ENCODE measurements at regions not wholly inside any gene's neighbourhood (a gene's known extent, or its start where the extent isn't known, plus 50 kb on each side); places are given as distances from the start of the nearest gene placed in this dataset.
"Not testable (repeated sequence)": the region's sequence is repeated elsewhere in the genome, so short reads cannot be mapped to it uniquely, and the experiment has no call there.

DNA sequence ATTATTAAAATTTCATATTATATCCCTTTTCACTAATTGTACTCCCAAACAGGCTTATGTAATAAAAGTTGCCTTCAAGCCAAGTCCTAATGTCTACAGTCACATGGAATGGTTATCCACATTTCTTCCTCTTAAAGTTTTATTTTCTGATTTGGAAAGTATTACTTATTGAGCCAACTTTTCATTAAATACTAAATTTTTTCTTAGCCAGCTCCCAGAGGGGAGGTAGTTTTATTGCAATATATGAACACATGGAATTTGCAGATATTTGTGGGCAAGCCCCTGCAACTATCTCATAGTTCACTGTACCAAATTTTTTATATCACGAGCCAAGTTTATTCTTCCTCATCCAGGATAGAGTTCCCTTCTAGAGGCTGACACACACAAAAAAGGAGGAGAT is 332.8 kb upstream of the PTGER4 start:
- DNase-seq = no peak

DNA sequence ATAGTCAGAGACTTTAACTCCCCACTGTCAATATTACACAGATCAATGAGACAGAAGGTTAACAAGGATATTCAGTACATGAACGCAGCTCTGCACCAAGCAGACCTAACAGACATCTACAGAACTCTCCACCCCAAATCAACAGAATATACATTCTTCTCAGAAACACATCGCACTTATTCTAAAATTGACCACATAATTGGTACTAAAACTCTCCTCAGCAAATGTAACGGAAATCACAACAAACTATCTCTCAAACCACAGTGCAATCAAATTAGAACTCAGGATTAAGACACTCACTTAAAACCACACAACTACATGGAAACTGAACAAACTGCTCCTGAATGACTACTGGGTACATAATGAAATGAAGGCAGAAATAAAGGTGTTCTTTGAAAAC is 341.3 kb upstream of the PTGER4 start:
- DNase-seq = not testable (repeated sequence)

DNA sequence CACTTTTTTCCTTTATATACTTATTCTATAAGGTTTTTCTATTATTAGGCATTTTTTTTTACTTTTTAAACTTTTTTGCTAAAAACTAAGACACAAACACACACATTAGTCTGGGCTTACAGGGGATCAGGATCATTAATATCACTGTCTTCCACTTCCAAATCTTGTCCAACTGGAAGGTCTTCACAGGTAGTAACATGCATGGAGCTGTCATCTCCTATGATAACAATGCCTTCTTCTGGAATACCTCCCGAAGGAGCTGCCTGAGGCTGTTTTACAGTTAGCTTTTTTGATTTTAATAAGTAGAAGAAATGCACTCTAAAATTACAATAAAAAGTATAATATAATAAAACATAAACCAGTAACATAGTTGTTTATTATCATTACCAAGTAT is 345.5 kb upstream of the PTGER4 start:
- no peak for DNase-seq

DNA sequence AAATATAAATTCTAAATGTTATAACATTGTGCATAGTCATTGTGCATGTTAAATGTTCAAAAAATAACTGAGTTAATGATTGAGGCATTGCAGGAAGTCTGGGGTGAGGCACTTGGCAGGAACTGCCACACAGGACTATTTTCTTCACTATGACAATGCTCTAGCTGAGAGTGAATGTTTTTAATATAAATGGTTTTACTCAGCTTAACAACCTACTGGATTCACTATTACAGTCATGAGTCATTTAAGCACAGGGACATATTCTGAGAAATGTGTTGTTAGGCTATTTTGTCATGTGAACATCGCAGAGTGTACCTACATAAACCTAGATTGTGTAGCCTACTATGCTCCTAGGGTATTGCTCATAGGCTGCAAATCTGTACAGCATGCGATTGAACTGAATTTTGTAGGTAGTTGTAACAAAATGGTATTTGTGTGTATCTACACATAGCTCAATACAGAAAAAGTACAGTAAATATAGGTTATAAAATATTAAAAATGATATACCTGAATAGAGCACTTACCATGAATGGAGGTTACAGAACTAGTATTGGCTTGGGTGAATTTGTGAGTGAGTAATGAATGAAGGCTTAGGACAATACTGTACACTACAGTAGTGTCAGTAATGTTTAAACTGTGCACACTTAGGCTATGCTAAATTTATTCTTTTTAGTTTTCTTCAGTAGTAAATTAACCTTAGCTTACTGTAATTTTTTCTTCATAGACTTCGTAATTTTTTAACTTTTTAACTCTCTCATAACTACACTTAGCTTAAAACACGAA is 346.1 kb upstream of the PTGER4 start:
- no peak for DNase-seq

DNA sequence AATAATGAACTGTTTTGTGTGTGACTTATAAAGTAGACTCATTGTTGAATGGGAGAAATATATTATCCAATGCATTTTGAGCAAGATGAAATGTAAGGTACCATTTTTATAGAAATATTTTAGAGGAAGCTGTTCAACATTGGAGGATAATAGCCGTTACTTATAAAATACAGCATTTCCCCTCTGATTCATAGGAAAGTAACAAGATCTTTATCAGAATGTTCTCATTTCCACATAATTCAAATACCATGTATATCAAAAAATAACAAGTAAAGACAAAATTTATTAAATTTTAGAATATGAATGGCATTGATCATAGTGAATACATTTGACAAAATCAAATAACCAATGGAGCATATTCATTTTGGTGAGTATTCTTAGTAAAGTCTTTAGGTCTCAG is 346.7 kb upstream of the PTGER4 start:
- DNase-seq = peak; percentile 7

DNA sequence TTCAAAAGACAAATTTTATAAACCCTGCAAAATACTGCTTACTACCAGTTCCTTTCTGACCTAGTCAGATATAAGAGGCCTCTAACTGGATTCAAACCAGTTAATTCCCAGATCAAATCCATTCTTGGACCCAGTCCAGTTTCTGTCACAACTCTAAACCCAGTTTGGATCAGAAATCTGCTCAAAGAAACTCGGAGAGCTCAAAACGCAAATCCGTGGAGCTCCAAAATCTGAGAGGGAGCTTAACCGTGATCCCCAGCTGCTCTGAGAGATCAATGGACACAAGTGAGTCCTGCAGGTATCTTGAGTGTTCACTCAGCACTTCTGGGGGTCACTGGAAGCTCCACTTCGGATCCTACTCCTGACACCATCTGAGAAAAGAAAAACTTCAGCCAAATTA is 348.1 kb upstream of the PTGER4 start:
- DNase-seq = no peak

DNA sequence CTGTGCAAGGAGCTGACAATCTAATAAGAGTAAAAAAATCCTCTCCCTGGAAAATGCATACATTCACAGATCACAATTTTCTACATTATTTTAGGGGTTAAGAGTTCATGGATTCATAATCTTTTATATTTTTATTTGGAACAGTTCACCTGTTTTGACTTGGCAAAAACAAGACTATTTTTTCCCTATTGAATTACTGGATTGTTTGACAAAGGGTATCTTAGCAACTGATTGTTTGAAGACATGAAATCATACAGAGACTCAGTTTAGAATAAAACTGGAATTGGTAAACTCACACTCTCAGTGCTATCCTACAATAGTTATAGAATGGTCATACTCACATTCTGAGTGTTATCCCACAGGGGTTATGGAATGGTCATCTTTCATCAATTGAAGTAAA is 358.2 kb upstream of the PTGER4 start:
- no peak for DNase-seq

DNA sequence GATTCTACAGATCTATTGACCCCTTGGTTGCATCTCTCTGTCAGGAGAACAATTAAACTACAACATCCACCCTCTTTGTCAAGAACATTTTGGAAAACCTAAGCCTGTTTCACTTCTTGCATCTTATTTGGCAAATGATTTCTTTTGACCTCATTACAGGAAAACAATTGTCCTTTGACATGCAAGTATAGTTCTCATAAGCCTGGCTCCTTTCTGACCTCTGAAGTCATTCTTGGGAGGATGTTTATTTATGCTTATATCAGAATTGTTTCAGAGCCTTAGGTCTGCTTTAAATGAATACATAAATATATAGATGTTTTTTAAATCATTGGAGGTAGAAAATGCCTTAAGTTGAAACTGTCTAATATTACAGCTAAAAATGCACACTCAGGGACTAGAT is 361.3 kb upstream of the PTGER4 start:
- no peak for DNase-seq

DNA sequence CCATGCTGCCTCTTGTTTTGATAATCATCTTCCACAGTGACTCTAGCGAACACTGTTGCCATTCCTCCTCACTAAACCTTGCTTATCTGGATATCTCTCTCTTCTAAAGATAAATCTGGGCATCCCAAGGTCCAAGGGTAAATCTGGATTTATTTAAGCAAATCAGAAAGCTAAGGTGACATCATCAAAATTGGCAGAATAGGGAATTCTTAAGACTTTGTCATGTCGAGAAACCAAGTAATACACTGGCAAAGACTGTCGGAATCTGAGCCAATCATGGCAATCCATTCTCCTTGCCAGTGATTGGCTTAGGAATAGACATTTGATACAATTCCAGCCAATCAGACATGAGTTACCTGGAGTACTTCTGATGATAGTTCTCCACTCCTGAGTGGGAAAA is 362.7 kb upstream of the PTGER4 start:
- no peak for DNase-seq

DNA sequence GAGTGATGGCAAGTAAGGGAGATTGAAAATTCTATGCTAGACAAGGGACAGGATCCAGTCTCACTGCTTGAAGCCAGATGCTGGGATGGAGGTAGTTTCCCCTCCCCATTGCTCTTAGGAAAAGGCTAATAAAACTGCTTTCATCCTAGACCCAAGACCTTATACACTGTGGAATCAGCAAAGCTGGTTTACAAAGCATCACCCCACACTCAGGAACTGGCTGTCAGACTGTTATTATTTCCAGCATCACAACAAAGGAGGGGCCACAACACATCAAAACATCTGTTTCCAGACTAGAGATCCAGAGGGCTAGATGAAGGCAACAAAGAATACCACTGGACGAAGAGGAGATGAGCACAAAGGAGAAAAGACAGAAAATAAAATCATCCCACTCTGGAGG is 364.6 kb upstream of the PTGER4 start:
- no peak for DNase-seq

DNA sequence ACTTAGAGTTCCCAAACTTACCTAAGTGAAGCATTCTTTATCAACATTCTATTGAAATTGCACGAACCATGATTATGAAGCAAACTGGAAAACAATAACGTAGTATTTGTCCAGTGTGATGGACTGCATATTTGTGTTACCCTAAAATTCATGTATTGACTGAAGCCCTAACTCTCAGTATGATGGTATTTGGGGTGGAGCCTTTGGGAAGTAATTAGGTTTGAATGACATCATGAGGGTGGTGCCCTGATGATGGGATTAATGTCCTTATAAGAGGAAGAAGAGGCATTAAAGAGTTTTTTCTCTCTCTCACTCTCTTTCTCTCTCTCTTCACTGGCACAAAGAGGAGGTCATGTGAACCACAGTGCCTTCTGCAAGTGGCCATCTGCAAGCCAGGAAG is 365.4 kb upstream of the PTGER4 start:
- DNase-seq = no peak

DNA sequence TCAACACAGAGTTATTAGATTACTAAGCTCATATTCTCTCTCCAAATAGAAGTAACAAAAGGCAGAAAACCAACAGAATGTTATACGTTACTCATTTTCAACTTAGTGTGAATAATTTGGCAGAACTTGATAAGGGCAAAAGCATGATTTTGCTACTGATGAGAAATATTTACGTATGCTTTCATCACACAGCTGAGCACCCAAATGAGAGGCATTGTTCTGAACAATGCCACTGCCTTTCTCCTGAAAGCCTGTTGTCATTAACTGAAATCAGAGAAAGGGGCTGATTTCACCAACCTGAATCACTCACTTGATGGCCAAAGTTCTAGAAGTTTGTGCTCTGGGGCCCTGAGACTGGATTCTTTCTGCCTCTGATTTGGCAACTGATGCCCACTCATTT is 367.5 kb upstream of the PTGER4 start:
- no peak for DNase-seq

DNA sequence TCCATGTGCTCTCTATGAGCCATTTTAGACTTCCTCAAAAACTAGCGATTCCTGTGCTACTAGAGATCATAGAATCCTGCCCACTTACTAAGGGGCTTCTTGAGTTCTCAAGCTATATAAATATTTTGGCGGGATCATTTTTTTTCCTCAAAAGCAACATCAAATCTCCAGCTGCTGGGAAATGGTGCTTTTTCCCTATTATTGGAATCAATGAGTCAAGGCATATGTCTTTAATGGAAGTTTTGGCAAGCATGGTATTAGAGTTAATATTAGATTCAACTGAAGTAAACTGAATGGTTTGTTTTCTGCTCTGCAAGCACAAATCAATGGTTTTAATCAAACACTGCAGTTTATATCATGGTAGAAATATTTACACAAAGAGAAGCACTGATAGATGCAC is 369.9 kb upstream of the PTGER4 start:
- DNase-seq = no peak

DNA sequence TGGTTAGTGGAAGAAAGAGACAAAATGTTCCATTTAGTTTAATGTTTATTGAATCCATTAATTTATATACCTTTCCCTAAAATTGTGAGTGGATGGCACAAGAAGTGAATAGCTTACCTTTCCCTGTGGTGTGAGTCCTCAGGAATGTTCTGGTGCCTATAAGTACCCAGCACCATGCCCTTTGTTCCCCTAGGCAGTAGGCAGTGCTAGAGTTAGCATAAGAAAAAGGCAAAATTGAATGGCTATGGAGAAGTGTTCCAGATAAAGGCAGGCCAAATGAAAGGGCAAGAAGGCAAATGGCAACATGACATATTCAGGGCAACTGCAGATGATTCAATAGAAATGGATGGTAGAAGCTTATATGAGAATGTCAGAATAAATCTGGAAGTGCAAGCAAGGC is 370.8 kb upstream of the PTGER4 start:
- DNase-seq = no peak

DNA sequence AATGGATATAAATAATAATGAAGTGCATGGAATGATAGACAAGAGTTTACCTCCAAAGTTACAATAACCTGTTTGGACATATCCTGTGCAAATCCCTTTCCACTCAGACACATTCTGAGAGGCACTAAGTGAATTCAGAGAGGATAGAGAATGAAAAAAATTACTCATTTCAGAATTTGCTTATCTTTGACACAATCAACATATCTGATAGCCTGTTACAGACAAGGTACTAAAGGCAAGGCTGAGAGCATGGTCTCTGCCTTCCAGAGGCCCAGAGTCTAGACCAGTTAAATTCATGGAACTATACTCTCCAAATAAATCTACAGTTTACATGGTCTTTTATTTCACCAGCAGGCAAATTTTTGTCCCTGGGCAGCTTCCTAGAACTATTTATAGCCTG is 371.8 kb upstream of the PTGER4 start:
- no peak for DNase-seq

DNA sequence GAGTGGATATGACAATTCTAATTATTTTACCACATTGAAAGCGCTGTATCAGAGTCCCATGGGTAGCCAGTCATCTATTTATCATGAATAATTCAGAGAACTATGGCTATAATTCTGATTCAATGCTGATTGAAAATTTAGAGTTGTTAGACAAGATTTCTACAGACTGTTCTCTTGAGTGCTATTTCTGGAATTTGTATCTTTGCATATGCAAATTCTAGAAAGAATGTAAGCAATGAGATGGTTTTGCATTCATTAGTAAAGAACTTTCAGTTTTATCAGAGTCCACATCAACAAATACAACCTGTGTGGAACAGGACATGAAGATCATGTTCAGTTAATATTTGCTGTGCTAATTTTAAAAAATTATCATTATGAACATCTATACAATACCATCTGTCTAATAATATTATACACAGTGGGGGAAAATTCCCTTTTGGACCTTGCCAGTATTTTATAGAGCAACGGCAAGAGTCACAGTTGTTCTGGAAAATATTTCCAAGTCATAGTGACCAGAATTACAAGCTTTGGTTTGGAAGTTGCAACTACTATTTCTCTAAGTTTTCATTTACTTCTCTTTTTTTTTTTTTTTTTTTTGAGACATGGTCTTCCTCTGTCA is 372.7 kb upstream of the PTGER4 start:
- no peak for DNase-seq

DNA sequence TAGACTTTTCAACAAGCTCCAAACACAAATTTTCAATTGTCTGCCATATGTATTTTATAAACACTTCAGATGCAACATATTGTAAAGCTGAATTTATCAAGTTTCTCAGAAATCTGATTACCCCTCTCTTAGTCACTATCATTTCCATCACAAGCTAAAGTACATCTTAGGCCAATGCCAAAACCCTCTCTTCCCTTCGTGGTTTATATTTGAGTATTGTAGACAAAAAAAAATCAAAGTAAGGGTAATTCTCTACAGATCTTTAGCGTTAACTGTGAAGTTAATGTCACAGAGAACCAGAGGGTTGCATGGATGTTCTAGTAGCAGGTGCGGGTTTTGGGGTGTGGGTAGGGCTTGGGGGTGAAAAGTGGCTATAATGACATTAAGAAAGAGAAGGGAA is 387.7 kb upstream of the PTGER4 start:
- DNase-seq = no peak

DNA sequence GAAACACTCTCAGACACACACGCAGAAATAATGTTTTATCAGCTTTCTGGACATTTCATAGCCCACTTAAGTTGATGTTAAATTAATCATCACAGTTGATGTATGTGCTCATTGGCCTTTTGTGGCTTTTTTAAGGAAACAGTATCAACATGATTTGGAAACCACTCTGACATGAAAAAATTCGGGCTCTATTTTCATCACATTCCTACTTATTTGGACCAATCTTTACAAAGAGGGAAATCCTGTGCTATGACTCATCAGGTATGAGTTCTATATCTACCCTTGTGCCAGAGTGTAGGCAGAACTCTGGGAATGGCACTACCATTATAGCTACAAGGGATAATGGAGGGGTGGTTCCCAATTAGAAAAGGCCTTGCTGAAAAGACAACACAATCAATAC is 388.4 kb upstream of the PTGER4 start:
- no peak for DNase-seq

DNA sequence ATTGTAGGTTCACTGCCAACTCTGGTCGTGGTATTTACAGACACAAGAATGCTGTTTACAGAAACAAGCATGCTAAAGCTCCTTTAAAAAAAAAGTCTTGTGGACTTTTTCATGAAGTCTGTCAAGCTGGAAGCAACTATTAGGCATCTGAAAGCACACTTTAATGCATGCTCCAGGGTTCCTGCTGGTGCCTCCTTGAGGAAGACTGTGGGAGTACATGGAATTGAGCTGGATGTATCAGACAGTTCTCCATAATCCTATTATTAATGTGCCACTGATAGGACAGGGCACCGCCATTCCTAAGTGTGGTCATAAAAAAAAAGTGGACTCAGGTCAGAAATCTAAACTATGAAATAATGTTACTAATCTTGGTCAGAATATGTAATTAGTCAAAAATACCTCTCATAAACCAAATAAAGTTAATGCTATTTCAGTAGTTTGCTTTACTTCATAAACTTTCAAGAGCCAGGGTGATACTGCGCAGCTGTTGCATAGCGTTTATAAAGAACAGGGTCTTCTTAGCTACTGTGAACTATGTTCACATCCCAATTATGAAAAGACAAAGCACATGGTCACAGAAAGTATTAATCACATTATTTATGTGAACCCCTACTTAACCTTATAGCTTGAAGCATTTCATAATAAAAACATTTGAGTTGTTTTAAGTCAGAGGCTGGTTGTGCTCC is 390.8 kb upstream of the PTGER4 start:
- DNase-seq = no peak

DNA sequence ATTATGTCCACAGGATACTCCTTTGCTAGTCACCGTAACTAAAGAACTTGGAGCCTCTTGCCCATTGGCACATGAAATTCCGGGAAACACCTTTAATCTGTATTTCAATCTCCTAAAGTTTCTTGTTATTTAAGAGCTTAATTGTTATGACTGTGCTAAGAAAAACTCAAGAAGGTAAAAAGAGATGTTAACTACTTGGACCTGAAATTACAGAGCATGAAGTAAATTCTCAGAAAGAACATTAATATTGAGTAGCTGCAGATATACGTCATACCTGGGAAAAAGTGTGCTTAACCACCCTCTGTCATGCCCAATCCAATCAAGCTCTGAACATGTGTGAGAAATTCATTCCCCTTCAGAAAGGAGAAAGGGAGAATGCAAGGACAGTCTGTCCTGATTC is 394.9 kb upstream of the PTGER4 start:
- DNase-seq = no peak

DNA sequence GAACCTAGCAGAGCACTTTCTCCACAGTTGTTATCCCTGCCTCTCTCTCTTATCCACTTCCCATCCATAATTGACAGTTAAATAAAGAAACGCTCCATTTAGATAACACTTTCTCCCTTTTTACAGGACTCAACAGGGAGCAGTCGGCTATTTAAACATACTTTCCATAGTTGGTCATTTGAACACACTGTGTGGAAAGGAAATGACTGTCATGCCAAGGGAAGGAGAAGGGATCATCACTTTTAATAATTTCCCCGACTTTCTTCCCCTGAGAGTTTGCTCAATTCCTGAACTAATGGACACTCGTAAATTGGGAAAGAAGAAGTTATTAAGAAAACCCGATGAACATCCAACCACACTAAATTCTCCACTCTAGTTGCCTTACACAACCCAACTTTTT is 400.8 kb upstream of the PTGER4 start:
- no peak for DNase-seq

DNA sequence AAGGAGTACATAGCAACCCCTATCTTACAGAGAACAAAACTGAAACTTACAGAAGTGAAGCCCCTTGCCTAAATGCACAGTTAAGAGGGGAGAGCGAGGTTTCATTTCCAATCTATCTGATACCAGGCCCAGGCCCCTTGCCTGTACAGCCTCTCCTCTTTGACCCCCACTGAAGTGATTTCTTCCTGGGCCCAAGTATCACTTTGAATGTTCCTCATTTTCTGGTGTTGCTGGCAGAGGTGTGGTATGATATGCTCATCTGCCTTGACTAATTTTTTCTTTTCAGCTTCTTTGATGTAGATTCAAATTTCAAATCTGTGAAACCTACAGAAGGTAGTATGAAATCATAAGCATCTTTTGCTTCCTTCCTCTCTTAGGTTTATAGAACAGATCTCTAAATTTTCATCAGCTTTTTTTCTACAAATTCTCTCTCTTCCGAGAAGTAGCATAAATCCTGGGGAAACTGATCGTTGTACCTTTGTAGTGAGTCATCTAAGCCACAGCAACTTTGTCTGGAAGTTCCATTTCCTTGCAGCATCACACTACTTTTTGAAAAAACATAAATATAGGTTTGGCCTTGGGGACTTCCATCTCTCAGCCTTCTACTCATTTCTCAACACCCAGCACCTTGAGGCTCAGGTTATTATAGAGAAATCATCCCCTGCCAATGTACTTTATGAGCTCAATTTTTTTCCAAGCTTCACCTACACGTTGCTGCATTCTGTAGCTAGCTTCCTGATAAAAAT is 402.4 kb upstream of the PTGER4 start:
- DNase-seq = no peak

DNA sequence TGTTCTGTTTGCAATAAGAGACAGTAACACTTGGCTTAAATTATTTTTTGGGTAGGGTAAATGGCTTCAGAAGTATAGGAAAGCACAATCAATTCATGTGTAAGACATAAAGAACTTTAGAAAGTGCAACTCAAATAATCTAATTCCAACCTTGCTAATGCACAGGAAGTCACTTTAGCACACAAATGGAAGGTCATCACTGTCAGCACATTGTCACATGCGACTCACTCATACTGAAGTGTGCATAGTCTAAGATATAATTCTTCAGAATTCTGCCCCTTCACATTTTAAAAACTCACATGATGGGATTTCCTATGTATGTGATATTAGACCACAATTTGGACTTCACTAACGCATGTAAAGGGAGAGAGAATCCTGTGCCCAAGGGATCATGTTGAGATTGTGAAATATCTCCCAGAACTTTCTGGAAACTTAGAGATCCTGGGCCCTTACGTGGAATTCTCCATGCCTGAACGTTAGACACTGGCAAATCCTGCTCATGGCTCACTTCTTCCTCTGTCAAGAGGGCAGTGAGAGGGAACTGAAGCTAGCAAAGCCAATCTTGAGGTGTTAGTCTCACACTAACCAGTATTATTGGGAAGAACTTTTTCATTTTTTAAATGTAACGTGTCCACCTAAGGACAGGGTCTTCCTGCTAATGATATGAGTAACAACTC is 403.2 kb upstream of the PTGER4 start:
- DNase-seq = no peak
